Motor neuron (in vitro differentiated cells): ENCODE measurements at regions not wholly inside any gene's neighbourhood (a gene's known extent, or its start where the extent isn't known, plus 50 kb on each side); places are given as distances from the start of the nearest gene placed in this dataset.
A peak's percentile ranks its signal among the peaks of the same experiment; 100 is the strongest.

Experiments
- ATAC-seq, 8 experiments: fragments of 200-7000 bp; cut with Tn5 transposase; replicated peaks in 6 of 8; 2 replicates each; pipeline ENCODE4 v1.8.0; 2021; ENCODE audit warnings: mild to moderate bottlenecking in 8 of 8, moderate library complexity in 8 of 8
- H3K27ac ChIP-seq, 2 donors: fragments of 250-450 bp; sonication (Bioruptor Pico); 2 replicates each; pipeline ENCODE4 v1.9.0; 2021; ENCODE audit warnings: antibody characterized with exemption in 2 of 2, mild to moderate bottlenecking in 2 of 2, moderate library complexity in 1 of 2
- H3K4me1 ChIP-seq, 2 donors: fragments of 250-450 bp; sonication (Bioruptor Pico); replicated peaks in 1 of 2; 2 replicates each; pipeline ENCODE4 v1.6.1; 2021; ENCODE audit warnings: antibody characterized with exemption in 2 of 2, mild to moderate bottlenecking in 2 of 2, moderate library complexity in 1 of 2
- H3K4me3 ChIP-seq, 5 donors: fragments of 250-450 bp; sonication (Bioruptor Pico); 2 replicates each; pipeline ENCODE4 v1.9.0; 2021; ENCODE audit warnings: antibody characterized with exemption in 5 of 5, mild to moderate bottlenecking in 5 of 5, moderate library complexity in 4 of 5
- WGBS, 10 experiments: fragments of 450-650 bp; shearing (Covaris generic); methylation state at CpG; one replicate each; pipeline ENCODE4 v1.0.0; 2022; 5-methylcytosine and 5-hydroxymethylcytosine counted together
- in situ Hi-C, 9 experiments: fragments of 400-800 bp; cut with MboI; loops; one replicate each; pipeline ENCODE4 v1.15.0; 2021; ENCODE audit warnings: low sequenced_read_pairs in 9 of 9, low pct_unique_long_range_greater_than_20kb in 2 of 9; ENCODE audit not compliant: unreplicated experiment in 9 of 9

DNA sequence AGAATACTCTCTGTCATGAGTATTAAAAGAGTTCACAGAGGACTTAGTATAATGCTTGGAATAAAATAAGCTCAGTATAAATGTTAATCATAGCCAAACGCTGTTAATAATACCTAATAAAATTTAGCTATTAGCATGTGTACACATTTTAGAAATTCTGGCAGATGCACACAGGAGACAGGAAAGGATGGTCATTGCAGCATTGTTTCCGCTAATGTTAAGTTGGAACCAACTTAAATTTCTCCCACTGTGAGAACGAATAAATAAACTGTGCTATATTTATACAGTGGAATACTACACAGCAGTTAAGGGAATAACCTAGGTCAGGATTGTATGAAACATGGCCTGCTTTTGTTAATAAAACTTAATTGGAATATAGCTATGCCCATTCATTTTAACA lies 370.4 kb upstream of the TGFBR2 start:
- WGBS, 10 experiments, result 43 to 100% (median 94%) methylated on average over 1 to 3 of the region's 3 CpGs; no CpG with 5 or more reads in 2 of the 10 experiments
- H3K4me3 ChIP-seq, result no peak overlapping the region
- no peaks in the 10 kb centered on the region for H3K4me1 ChIP-seq
- no peak overlapping the region for H3K27ac ChIP-seq
- ATAC-seq, result no peak
- in situ Hi-C loops, result no loop called here

DNA sequence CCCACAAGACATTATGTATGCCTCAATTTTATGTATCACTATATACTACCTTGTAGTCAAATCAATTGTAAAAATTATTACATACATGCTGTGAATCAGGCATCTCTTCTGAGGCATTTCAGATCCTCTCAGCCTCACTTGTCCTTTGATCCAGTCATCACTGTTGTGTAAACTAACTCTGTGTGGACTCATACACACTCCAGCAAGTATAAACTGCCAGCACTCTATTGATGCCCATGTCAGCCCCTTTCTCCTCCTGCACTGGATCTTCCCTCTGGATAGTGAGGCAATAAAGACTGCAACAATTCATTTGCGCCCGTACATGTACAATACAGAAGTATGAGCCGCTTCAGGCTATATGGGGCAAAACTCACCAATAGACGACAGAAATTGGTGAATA lies 364.7 kb upstream of the TGFBR2 start:
- ATAC-seq, result peak in 1 of 8 experiments; percentile 49
- Histone ChIP-seq H3K4me3 (no peak overlapping the region), H3K27ac (no peak overlapping the region), H3K4me1 (peaks cover 0 to 8% of the 10 kb centered on the region in 2 donors)
- in situ Hi-C loops, result no loop called here
- WGBS, 10 experiments, result 72 to 100% (median 94%) methylated on average over 1 to 4 of the region's 4 CpGs; no CpG with 5 or more reads in 2 of the 10 experiments

DNA sequence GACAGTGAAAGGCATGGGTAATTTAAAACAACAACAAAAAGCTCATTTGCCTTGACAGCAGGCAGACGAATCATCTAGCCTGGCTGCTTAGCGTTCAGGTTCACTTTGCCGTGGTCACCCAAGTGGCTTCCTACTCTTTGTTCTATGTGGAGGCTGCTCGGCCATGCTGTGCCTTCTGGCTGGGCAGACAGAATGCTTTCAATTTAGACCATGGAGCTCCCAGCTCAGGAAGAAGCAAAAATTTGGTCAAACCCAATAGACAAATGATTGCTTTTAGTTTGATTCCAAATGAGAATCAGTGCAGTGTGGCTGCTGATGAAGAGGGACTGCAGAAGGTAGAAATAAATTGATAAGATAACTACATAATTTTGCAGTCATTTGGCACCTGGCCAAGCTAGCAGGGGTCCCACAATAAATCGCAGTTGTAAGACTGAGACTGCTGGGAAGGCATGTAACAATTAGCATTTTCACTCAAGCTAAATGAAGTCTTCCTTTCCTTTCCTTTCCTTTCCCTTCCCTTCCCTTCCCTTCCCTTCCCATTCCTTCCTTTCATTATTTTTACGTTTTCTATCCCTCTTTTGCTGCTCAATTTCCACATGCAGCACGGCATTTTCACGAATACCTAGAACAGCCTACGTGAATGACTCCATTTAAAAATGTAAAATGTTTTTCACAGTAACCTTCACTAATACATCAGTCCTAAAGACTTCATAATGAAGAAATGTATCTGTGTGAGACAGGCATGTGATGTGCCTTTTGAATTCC lies 360.4 kb upstream of the TGFBR2 start:
- 0 to 92% (median 46%) methylated on average over 2 to 9 of the region's 9 CpGs for WGBS, 10 experiments
- H3K4me1 ChIP-seq, result peaks cover 2 to 11% of the 10 kb centered on the region in 2 donors
- H3K27ac ChIP-seq, result peak overlapping the region in 1 of 2 donors; percentile 11
- peak in 5 of 8 experiments; percentile 43 to 81 (median 65) for ATAC-seq
- in situ Hi-C loops, result no loop called here
- no peak overlapping the region for H3K4me3 ChIP-seq

DNA sequence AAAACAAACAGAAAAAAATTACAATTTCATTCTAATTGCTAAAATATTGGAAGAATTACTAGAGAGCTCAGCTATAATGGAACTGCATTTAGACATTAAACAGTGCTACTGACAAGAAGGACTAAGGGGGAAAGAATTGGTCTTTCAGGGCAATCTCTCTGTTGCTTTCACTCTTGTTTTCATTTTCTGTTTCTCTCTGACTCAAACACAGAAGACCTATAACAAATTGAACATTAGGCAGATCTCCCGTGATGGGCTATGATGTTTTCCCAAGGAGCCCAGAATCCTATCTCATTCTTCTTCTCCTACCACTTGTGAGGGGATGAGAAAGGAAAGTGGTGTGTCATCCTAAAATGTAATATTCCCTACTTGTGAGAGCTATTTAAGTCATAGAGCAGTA lies 358.0 kb upstream of the TGFBR2 start:
- Histone ChIP-seq H3K27ac (no peak overlapping the region), H3K4me3 (no peak overlapping the region), H3K4me1 (peaks cover 2 to 11% of the 10 kb centered on the region in 2 donors)
- no peak for ATAC-seq
- WGBS, 10 experiments, result 0 to 100% (median 96%) methylated on average over 1 of the region's 1 CpG; no CpG with 5 or more reads in 2 of the 10 experiments
- in situ Hi-C loops, result no loop called here

DNA sequence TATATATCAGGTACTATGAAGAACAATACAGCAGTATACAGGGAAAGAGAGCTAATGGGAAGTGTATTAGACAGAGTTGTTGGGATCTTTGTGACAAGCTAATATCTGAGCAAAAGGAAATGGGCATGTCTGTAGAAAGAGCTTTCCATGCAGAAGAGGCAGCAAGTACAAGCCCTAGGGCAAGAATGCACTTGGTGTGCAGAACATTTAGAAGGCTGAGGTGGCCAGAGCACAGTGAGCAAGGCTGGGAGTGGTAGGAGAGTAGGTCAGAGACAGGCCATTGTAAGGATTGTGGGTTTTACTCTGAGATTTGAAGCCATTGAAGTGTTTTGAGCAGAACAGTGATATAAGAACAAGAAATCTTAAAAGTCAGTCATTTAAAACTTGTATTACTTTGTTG lies 353.9 kb upstream of the TGFBR2 start:
- Histone ChIP-seq H3K27ac (no peak overlapping the region), H3K4me3 (no peak overlapping the region), H3K4me1 (peaks cover 0 to 1% of the 10 kb centered on the region in 2 donors)
- in situ Hi-C loops, result no loop called here
- peak in 3 of 8 experiments; percentile 39 to 89 (median 88) for ATAC-seq

DNA sequence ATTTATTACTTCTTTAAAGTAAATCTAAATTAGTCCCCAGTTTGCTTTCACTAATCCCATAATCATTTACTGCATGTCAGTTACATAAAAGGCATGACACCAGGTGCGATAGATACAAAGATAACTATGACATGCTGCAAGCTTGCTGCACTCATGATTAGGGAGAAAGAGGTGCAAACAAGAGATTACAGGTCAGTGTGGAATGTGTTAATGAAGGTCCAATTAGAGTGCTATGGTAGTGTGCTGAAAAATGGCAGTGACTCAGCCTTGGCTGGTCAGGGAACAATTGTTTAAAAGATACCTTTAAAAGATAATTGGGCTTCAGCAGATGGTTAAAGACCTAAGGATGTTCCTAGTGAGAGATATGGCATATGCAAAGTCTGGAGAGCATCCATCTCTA lies 352.6 kb upstream of the TGFBR2 start:
- 56 to 83% (median 76%) methylated on average over 1 of the region's 1 CpG; no CpG with 5 or more reads in 4 of the 10 experiments for WGBS, 10 experiments
- Histone ChIP-seq H3K4me1 (no peaks in the 10 kb centered on the region), H3K27ac (no peak overlapping the region), H3K4me3 (no peak overlapping the region)
- in situ Hi-C loops, result no loop called here
- no peak for ATAC-seq

DNA sequence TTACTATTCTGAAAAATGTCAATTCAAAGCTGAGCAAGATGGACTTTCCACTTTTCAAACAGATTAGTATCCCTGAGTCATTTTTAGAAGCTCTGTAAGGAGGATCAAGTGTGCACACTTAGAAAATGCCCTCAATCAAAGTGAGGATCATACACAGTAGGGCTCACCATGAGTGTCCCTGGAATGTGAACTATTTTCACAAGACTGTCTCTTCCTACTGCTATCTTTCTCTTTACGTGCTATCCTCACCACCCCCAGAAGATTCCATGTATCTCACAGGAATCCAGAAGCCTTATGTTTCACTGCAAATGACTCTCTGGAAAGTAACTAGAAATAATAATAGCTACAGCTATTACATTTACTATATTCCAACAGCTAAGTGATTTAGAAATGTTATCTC lies 349.9 kb upstream of the TGFBR2 start:
- in situ Hi-C loops, result no loop called here
- no peak overlapping the region for H3K4me3 ChIP-seq
- H3K27ac ChIP-seq, result no peak overlapping the region
- no peaks in the 10 kb centered on the region for H3K4me1 ChIP-seq
- ATAC-seq, result no peak
- 67 to 100% (median 94%) methylated on average over 1 of the region's 1 CpG; no CpG with 5 or more reads in 4 of the 10 experiments for WGBS, 10 experiments

DNA sequence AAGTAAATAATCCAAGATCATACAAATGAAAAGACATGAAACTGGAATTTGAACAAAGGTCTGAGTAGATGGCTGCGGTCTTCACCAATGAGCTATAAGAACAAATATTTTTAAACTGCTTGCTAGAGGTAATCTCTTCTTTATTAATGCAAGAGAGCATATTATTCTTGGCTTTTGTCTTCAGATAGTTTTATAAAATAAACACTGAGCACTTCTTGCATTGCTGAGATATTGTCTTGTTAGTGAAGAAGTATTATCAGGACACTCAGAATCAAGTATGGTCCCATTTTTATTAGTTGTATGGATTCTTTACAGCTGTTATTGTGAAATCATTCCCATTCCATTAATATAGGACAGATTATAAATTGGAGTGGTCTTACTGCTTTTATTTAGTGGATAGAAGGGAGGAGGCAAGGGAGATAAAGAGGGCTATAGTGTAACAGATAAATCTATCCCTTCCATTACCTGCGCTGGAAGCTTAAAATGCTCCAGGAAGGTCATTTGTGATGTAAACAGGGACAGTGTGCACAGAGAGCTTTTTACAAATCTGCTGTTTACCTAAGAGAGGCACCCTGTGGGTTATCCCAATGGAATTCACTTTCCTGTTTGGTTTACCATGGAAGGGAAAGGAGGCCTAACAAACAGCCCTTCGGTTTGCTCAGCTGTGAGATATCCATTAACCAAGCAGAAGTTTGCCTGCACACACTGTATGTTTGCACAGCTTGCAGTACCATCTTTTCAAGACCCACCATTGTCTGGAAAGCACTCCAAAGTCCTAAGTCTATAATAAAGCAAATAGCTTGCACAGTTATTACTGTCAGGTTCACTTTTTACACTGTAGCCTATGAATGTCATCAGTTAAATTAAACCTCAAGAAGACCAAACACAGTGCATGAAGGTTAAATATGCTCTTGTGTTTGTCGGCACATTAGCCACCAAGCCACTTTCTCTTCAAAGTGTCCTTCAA lies 347.7 kb upstream of the TGFBR2 start:
- Histone ChIP-seq H3K4me3 (no peak overlapping the region), H3K27ac (no peak overlapping the region), H3K4me1 (no peaks in the 10 kb centered on the region)
- 30 to 100% (median 80%) methylated on average over 1 to 4 of the region's 4 CpGs for WGBS, 10 experiments
- in situ Hi-C loops, result no loop called here
- peak in 4 of 8 experiments; percentile 40 to 95 (median 75) for ATAC-seq

DNA sequence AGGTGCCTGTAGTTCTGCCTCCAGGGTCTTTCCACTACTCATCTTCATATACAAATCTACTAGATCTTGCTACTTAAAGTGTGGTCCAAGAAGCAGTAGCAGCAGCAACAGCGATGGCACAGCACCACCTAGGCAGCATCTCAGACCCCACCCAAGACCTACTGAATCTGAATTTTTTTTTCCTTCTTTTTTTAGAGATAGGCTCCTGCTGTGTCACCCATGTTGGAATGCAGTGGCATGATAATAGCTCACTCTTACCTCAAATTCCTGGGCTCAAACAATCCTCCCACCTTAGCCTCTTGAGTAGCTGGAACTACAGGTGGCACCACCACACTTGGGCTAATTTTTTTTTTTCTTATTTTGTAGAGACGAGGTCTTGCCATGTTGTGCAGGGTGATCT lies 346.7 kb upstream of the TGFBR2 start:
- in situ Hi-C loops, result no loop called here
- 40 to 95% (median 80%) methylated on average over 1 to 2 of the region's 2 CpGs; no CpG with 5 or more reads in 3 of the 10 experiments for WGBS, 10 experiments
- Histone ChIP-seq H3K27ac (no peak overlapping the region), H3K4me1 (no peaks in the 10 kb centered on the region), H3K4me3 (no peak overlapping the region)
- no peak for ATAC-seq

DNA sequence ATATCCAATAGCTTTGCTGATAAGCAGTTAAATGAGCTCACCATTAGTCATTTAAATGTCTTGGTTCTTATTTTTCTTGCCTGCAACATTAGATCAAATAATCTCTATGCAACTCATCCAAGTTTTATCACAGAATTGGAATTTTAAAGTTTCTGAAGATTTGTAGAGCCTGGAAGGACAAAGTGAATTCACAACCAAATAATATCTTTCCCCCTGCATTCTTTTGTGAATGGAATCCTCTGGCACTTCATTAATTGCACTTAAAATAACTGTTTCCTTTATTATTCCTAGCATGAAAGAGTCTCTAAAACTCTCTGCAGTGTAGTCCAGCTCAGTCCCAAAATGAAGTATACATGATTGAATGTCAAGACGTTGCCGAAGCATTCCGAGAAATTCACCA lies 345.6 kb upstream of the TGFBR2 start:
- Histone ChIP-seq H3K4me1 (no peaks in the 10 kb centered on the region), H3K27ac (no peak overlapping the region), H3K4me3 (no peak overlapping the region)
- ATAC-seq, result no peak
- WGBS, 10 experiments, result 20 to 76% (median 59%) methylated on average over 1 to 3 of the region's 3 CpGs; no CpG with 5 or more reads in 3 of the 10 experiments
- in situ Hi-C loops, result no loop called here

DNA sequence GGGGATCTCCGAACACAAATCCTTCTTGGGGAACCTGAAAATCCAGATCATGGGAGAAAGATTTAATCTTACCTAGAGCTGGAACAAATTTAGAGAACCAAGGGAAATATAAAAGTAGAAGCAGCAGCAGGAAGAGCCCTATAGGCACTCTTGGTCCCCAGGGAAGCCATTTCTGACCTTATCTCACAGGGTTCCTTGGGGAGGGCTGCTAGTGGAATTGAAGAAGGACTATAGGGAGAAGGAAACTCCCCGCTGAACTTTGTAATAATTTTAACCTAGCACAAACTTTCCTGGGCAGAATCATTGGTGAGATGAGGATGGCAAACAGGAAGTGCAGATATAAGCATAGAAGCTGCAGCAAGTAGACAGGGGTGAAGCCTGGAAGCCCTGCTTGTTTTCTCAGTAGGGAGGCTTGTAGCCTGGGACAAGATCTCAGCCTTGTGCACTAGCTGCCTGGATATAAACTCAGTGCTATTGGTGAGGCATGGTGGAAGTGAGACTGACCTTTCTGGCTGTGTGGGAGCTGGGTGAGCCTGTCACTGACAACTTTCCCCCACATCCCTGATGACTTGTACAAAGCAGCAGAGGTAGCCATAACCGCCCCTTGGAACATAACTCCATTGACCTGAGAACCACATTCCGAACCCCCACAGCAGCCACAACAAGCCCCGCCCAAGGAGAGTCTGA lies 343.0 kb upstream of the TGFBR2 start:
- in situ Hi-C loops, result no loop called here
- no peak overlapping the region for H3K4me3 ChIP-seq
- H3K27ac ChIP-seq, result no peak overlapping the region
- ATAC-seq, result no peak
- 40 to 100% (median 93%) methylated on average over 1 to 2 of the region's 5 CpGs; no CpG with 5 or more reads in 1 of the 10 experiments for WGBS, 10 experiments
- no peaks in the 10 kb centered on the region for H3K4me1 ChIP-seq

DNA sequence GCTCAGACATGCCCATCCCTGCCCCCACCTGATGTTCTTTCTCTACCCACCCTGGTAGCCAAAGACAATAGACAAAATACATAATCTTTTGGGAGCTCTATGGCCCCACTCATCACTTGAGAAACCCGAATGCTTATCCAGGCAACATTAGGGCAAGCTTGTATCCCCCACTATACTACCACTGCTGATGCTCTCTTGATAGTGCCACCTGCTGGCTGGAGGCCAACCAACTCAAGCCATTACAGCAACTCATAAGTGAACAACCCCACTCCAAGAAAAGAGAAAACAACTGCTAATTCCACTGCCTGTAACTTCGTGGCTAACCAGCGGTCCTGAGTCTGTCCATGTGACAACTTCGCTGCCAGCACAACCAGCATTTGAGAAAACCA lies 342.5 kb upstream of the TGFBR2 start:
- Histone ChIP-seq H3K27ac (no peak overlapping the region), H3K4me3 (no peak overlapping the region), H3K4me1 (no peaks in the 10 kb centered on the region)
- WGBS, 10 experiments, result 53 to 92% (median 88%) methylated on average over 3 to 4 of the region's 4 CpGs; no CpG with 5 or more reads in 5 of the 10 experiments
- in situ Hi-C loops, result no loop called here
- no peak for ATAC-seq

DNA sequence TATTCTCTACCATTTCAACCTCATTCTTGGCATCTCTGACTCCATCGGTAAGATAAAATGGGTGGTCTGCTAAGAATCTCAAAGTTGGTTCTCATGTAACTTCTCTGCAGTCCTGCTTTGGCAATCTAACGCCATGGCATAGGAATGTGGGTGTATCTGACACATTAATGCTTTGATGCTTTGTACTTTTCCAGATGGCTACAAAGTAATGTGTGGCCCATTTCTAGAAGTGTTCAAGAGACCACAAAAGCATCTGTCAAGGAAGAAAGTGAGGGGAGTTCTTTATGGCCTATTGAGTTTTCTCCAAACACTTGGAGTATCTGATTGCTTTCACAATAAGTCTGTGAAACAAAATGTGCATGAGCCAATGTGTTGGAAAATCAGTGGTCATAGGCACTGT lies 339.9 kb upstream of the TGFBR2 start:
- in situ Hi-C loops, result no loop called here
- ATAC-seq, result peak in 2 of 8 experiments; percentile 49 to 58

More for the DNA sequence above, 339.9 kb upstream of the TGFBR2 start:
- WGBS, 10 experiments, result 25 to 80% (median 47%) methylated on average over 1 to 2 of the region's 2 CpGs; no CpG with 5 or more reads in 1 of the 10 experiments
- no peak overlapping the region for H3K4me3 ChIP-seq
- H3K4me1 ChIP-seq, result no peaks in the 10 kb centered on the region
- H3K27ac ChIP-seq, result no peak overlapping the region
